ENCODE measurements at regions not wholly inside any gene's neighbourhood (a gene's known extent, or its start where the extent isn't known, plus 50 kb on each side); places are given as distances from the start of the nearest gene placed in this dataset.

- DNase-seq (ENCODE audit: low read depth in 1 of 2, low spot score in 1 of 2) (no peak), ATAC-seq (no peak), FAIRE-seq (no peak)
- Histone ChIP-seq H3K4me2 (no peak overlapping the region), H3K4me1 (no peaks in the 10 kb centered on the region), H3K4me3 (no peak overlapping the region), H3K9me3 (no peaks in the 10 kb centered on the region), H3K27ac (no peak overlapping the region)
- CTCF ChIA-PET, result no interaction called here
- WGBS (ENCODE audit: missing lambda C conversion rate), result 31% methylated on average over 2 of the region's 2 CpGs
- POLR2A ChIA-PET, result no interaction called here
- TF ChIP-seq RARB (CRISPR knock-in tag; IDR thresholded peaks at IDR 0.05), result no peak
- TF ChIP-seq ATOH8 (CRISPR knock-in tag; IDR thresholded peaks at IDR 0.05; ENCODE audit: low read depth), result no peak
- no peak for TF ChIP-seq PHF8 (IDR thresholded peaks at IDR 0.05; ENCODE audit: borderline replicate concordance, low read depth)
- no peak for TF ChIP-seq NPAS2 (CRISPR knock-in tag; IDR thresholded peaks at IDR 0.05; ENCODE audit: borderline replicate concordance)
- no peak for TF ChIP-seq USF2 (IDR thresholded peaks at IDR 0.05)
- no peak for TF ChIP-seq ZFP36 (IDR thresholded peaks at IDR 0.05; ENCODE audit: borderline replicate concordance, partially characterized antibody)
- no peak for TF ChIP-seq CBX8 (IDR thresholded peaks at IDR 0.05)
- no peak for TF ChIP-seq POLR2AphosphoS2 (conservative IDR thresholded peaks at IDR 0.05; ENCODE audit: low read length)
- no peak for TF ChIP-seq FOSB (CRISPR knock-in tag; IDR thresholded peaks at IDR 0.05)
- no peak for TF ChIP-seq ZC3H11A (IDR thresholded peaks at IDR 0.05)
- TF ChIP-seq HES2 (IDR thresholded peaks at IDR 0.05), result no peak
- TF ChIP-seq PBX3 (IDR thresholded peaks at IDR 0.05), result no peak
- TF ChIP-seq RAD21 (conservative IDR thresholded peaks at IDR 0.05 in 1 of 2, IDR thresholded peaks at IDR 0.05 in 1 of 2), result no peak
- no peak for TF ChIP-seq HOXA7 (CRISPR knock-in tag; IDR thresholded peaks at IDR 0.05)
- no peak for TF ChIP-seq ELK1 (IDR thresholded peaks at IDR 0.05; ENCODE audit: low read depth, low read length)
- TF ChIP-seq FOSL2 (IDR thresholded peaks at IDR 0.05), result no peak
- no peak for TF ChIP-seq FOSL2 (CRISPR knock-in tag; IDR thresholded peaks at IDR 0.05)
- no peak for TF ChIP-seq EHF (CRISPR knock-in tag; IDR thresholded peaks at IDR 0.05)
Measured at GRCh38 chr4:111267786-111268185, 644.9 kb upstream of the PITX2 start.

GRCh38 chr4:111268769-111269414 lies 646.0 kb upstream of the PITX2 start:
- DNase-seq (ENCODE audit: low read depth in 1 of 2, low spot score in 1 of 2), result no peak
- Histone ChIP-seq H3K4me2 (no peak overlapping the region), H3K27ac (no peak overlapping the region), H3K4me3 (no peak overlapping the region), H3K9me3 (no peaks in the 10 kb centered on the region), H3K4me1 (no peaks in the 10 kb centered on the region)
- ATAC-seq, result no peak
- no peak for FAIRE-seq
- CTCF ChIA-PET, result no interaction called here
- WGBS (ENCODE audit: missing lambda C conversion rate), result 85% methylated on average over 2 of the region's 2 CpGs
- TF ChIP-seq CEBPB (IDR thresholded peaks at IDR 0.05) (no peak), PBX3 (IDR thresholded peaks at IDR 0.05) (no peak), EHF (CRISPR knock-in tag; IDR thresholded peaks at IDR 0.05) (no peak), CHD2 (IDR thresholded peaks at IDR 0.05; ENCODE audit: low read length, partially characterized antibody) (no peak), HOXB13 (CRISPR knock-in tag; IDR thresholded peaks at IDR 0.05; ENCODE audit: low read depth) (no peak), ZFP36 (IDR thresholded peaks at IDR 0.05; ENCODE audit: borderline replicate concordance, partially characterized antibody) (no peak), MYC (IDR thresholded peaks at IDR 0.05; ENCODE audit: borderline replicate concordance, low read length) (no peak), JUN (IDR thresholded peaks at IDR 0.05) (no peak), HMGXB4 (CRISPR knock-in tag; IDR thresholded peaks at IDR 0.05; ENCODE audit: borderline replicate concordance) (no peak), BHLHE40 (IDR thresholded peaks at IDR 0.05; ENCODE audit: low read depth, low read length) (no peak)
- POLR2A ChIA-PET, result no interaction called here
